GM13976 (cell line): ENCODE measurements at regions not wholly inside any gene's neighbourhood (a gene's known extent, or its start where the extent isn't known, plus 50 kb on each side); places are given as distances from the start of the nearest gene placed in this dataset.
"Not testable (repeated sequence)": the region's sequence is repeated elsewhere in the genome, so short reads cannot be mapped to it uniquely, and the experiment has no call there.

ENCODE experiments used
- DNase-seq: peaks from one replicate; pipeline ENCODE4 v3.0.0; 2012; ENCODE audit warnings: low spot score
- CTCF ChIP-seq: IDR thresholded peaks from 2 replicates; pipeline ENCODE4 v1.5.1; 2012; ENCODE audit warnings: borderline replicate concordance, mild to moderate bottlenecking; ENCODE audit not compliant: insufficient read depth; ENCODE audit errors: extremely low read depth, missing control alignments, control extremely low read depth
- in situ Hi-C: fragments of 300-500 bp; cut with MboI; formaldehyde crosslinking; loops from one replicate; pipeline ENCODE4 v1.12.0; 2022; ENCODE audit warnings: low sequenced_read_pairs, mixed read lengths, inconsistent platforms; ENCODE audit not compliant: unreplicated experiment

GRCh38 chr13:50483416-50483815 is 360.1 kb downstream of the DLEU7 start:
- TF ChIP-seq CTCF, result no peak
- no peak for DNase-seq
- in situ Hi-C loops, result no loop called here

GRCh38 chr13:50484472-50485113 is 358.9 kb downstream of the DLEU7 start:
- no peak for TF ChIP-seq CTCF
- in situ Hi-C loops, result no loop called here

GRCh38 chr13:50485979-50486935 is 357.2 kb downstream of the DLEU7 start:
- in situ Hi-C loops, result no loop called here
- TF ChIP-seq CTCF, result no peak
- no peak for DNase-seq

More at GRCh38 chr13:50484472-50485113, 358.9 kb downstream of the DLEU7 start:
- no peak for DNase-seq

GRCh38 chr13:50493683-50494082 is 349.8 kb downstream of the DLEU7 start:
- no peak for TF ChIP-seq CTCF
- in situ Hi-C loops, result no loop called here
- DNase-seq, result no peak

GRCh38 chr13:50494138-50494537 is 349.4 kb downstream of the DLEU7 start:
- DNase-seq, result no peak
- in situ Hi-C loops, result no loop called here
- no peak for TF ChIP-seq CTCF

- DNase-seq, result not testable (repeated sequence)
These were observed 340.3 kb downstream of the DLEU7 start for GRCh38 chr13:50503212-50503611.

GRCh38 chr13:50509167-50509566 is 334.3 kb downstream of the DLEU7 start:
- no peak for TF ChIP-seq CTCF
- in situ Hi-C loops, result no loop called here
- no peak for DNase-seq

More at GRCh38 chr13:50503212-50503611, 340.3 kb downstream of the DLEU7 start:
- in situ Hi-C loops, result not testable (repeated sequence)
